GM10248 (cell line): ENCODE measurements at regions not wholly inside any gene's neighbourhood (a gene's known extent, or its start where the extent isn't known, plus 50 kb on each side); places are given as distances from the start of the nearest gene placed in this dataset.
"Not testable (repeated sequence)": the region's sequence is repeated elsewhere in the genome, so short reads cannot be mapped to it uniquely, and the experiment has no call there.

ENCODE experiments used
- CTCF ChIA-PET: fragments of 300-600 bp; sonication (Branson Sonifier 250); formaldehyde crosslinking; extraction: SDS; loops from one replicate; lab custom pipeline; 2021; ENCODE audit warnings: antibody characterized with exemption; lab: Yijun Ruan, JAX
- POLR2A ChIA-PET: fragments of 350-650 bp; sonication (Branson Sonifier 250); formaldehyde crosslinking; extraction: SDS; loops from one replicate; lab custom pipeline; 2020; ENCODE audit warnings: antibody characterized with exemption; lab: Yijun Ruan, JAX
- DNase-seq: peaks from one replicate; pipeline ENCODE4 v3.0.0; 2012; ENCODE audit errors: extremely low spot score
- TF ChIP-seq, protein P1 (sequence below): IDR thresholded peaks from 2 replicates; pipeline ENCODE4 v1.5.1; 2012; ENCODE audit warnings: mild to moderate bottlenecking, low read depth; ENCODE audit errors: extremely low read depth, missing control alignments, control extremely low read depth

GRCh38 chr2:128414351-128414750 lies 95.7 kb upstream of the HS6ST1 start:
- ChIA-PET CTCF (interaction anchor here (1.6 kb wide), 1 partner anchor 10 kb away, joined by 6 read pairs; no protein-coding TSS in a partner anchor), POLR2A (no interaction called here)
- TF ChIP-seq, protein P1, sequence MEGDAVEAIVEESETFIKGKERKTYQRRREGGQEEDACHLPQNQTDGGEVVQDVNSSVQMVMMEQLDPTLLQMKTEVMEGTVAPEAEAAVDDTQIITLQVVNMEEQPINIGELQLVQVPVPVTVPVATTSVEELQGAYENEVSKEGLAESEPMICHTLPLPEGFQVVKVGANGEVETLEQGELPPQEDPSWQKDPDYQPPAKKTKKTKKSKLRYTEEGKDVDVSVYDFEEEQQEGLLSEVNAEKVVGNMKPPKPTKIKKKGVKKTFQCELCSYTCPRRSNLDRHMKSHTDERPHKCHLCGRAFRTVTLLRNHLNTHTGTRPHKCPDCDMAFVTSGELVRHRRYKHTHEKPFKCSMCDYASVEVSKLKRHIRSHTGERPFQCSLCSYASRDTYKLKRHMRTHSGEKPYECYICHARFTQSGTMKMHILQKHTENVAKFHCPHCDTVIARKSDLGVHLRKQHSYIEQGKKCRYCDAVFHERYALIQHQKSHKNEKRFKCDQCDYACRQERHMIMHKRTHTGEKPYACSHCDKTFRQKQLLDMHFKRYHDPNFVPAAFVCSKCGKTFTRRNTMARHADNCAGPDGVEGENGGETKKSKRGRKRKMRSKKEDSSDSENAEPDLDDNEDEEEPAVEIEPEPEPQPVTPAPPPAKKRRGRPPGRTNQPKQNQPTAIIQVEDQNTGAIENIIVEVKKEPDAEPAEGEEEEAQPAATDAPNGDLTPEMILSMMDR: no peak
- DNase-seq: no peak

- POLR2A ChIA-PET: no interaction called here
- CTCF ChIA-PET: interaction anchor here (1.0 kb wide), 1 partner anchor 11 kb away, joined by 3 read pairs; no protein-coding TSS in a partner anchor
- TF ChIP-seq, protein P1: no peak
- DNase-seq: no peak
These were observed 96.5 kb upstream of the HS6ST1 start for GRCh38 chr2:128414946-128415778.

DNA sequence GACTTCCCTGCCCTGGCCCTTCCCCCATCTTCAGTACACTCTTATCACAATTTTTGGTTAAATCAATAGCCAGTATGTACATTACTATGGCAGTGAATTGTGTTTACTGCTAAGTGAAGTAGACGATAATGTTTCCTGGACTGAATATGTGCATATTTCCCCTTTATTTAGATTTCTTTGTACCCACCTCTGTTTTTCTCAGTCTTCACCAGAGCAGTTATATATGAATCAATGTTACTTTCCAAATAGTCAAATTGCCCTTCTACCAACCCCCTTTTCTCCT lies 97.1 kb upstream of the HS6ST1 start:
- no peak for DNase-seq
- POLR2A ChIA-PET: no interaction called here
- CTCF ChIA-PET: interaction anchor here (1.0 to 1.4 kb wide), 2 partner anchors 10 to 12 kb away, joined by 3 to 4 read pairs; no protein-coding TSS in a partner anchor
- TF ChIP-seq, protein P1: no peak

- CTCF ChIA-PET: interaction anchor here (1.4 kb wide), 1 partner anchor 10 kb away, joined by 4 read pairs; no protein-coding TSS in a partner anchor
- no peak for DNase-seq
- POLR2A ChIA-PET: no interaction called here
These were observed 97.6 kb upstream of the HS6ST1 start for GRCh38 chr2:128416109-128416785.

DNA sequence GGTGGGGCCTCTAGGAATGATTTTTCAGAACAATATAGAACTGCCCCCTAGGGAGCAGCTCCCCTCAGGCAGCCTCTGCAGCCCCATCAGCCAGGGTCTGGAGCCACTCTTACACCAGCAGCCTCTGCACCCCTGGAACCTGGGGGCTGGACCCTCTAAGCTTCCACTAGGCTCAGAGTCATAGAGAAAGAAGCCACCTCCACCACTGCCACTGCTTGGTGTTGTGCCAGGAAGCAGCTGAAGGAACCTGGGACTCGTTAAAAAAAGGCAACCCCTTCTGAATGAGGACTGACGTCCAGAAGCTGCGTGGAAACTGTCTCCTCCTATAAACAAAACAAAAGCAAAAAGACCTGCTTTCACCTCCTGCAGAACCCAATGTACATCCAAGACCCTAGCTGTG lies 98.1 kb upstream of the HS6ST1 start:
- TF ChIP-seq, protein P1: no peak
- DNase-seq: no peak
- ChIA-PET POLR2A (no interaction called here), CTCF (interaction anchor here (1.4 kb wide), 1 partner anchor 9 kb away, joined by 4 read pairs; no protein-coding TSS in a partner anchor)

More at GRCh38 chr2:128416109-128416785, 97.6 kb upstream of the HS6ST1 start:
- TF ChIP-seq, protein P1: no peak

DNA sequence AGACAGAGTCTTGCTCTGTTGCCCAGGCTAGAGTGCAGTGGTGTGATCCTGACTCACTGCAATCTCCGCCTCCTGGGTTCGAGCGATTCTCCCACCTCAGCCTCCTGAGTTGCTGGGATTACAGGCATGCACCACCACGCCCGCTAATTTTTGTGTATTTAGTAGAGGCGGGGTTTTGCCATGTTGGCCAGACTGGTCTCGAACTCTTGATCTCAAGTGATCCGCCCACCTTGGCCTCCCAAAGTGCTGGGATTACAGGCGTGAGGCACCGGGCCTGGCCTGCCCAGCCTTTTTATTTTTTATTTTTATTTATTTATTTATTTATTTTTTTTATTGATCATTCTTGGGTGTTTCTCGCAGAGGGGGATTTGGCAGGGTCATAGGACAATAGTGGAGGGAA lies 98.6 kb upstream of the HS6ST1 start:
- CTCF ChIA-PET: interaction anchor here (1.4 kb wide), 1 partner anchor 9 kb away, joined by 4 read pairs; no protein-coding TSS in a partner anchor

More for the DNA sequence above, 98.6 kb upstream of the HS6ST1 start:
- DNase-seq, POLR2A ChIA-PET: not testable (repeated sequence)
